ENCODE measurements at regions not wholly inside any gene's neighbourhood (a gene's known extent, or its start where the extent isn't known, plus 50 kb on each side); places are given as distances from the start of the nearest gene placed in this dataset.

DNA sequence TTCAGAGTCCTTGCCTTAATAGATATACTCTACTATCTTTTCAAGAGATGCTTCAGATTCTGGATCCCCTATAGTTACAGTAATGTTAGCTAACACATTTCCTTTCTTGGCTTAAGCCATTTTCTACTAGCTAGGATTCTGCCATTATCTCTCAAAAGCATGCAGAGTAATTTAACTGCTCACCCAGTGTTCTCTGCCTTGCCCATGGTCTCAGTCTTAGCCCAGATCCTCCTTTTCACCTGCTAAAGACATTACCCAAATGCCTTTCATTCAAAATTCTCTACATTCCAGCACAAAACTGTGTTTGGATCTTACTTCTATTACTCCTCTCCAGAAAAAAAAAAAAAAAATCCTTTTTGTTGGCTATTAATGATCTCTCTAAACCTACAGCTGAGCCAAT, 474.2 kb upstream of the LRRTM1 start:
- no peak overlapping the region for H3K27ac ChIP-seq (ENCODE audit: low read depth, low read length)
- ATAC-seq = no peak
- H3K27me3 ChIP-seq (ENCODE audit: control insufficient read depth in 2 of 2, insufficient read depth in 2 of 2, low read length in 2 of 2) = no peaks in the 10 kb centered on the region
- no peak for DNase-seq
- Mint-ChIP-seq H3K9me3 (peaks cover 9 to 36% (median 14%) of the 10 kb centered on the region in 11 donors), H3K36me3 (peaks cover 0 to 5% (median 0%) of the 10 kb centered on the region in 5 donors), H3K4me1 (no peaks in the 10 kb centered on the region), H3K4me3 (no peak overlapping the region), H3K27ac (no peak overlapping the region), H3K27me3 (no peaks in the 10 kb centered on the region)
- ChIA-PET POLR2A (no interaction called here), CTCF (no interaction called here)
- intact Hi-C loops (cut with micrococcal nuclease) = no loop called here
- no peaks in the 10 kb centered on the region for H3K36me3 ChIP-seq (ENCODE audit: control insufficient read depth in 2 of 3, insufficient read depth in 3 of 3, low read length in 3 of 3)
- no peak overlapping the region for H3K4me3 ChIP-seq (ENCODE audit: low read length)
- H3K4me1 ChIP-seq (ENCODE audit: control insufficient read depth in 2 of 2, insufficient read depth in 2 of 2, low read length in 2 of 2) = no peaks in the 10 kb centered on the region
- no peaks in the 10 kb centered on the region for H3K9me3 ChIP-seq (ENCODE audit: control insufficient read depth in 2 of 3, low read length in 3 of 3)

DNA sequence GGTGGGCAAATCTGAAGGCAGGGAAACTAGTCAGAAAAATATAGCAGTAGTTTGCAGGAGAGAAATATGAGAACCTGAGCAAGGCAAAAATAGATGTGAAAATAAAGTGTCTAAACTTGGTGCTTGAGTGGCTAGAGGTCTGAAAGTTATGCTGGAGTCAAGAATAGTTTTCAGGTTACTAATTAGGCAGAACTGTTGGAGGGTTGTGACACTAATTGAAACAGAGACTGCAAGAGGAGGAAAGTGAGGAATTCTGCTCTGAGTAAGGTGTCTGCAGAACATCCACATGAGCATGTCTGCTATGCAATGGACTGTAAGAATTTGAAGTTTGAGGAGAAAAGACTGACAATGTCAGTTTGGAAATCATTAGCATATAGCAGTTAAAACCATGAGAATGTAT, 444.0 kb upstream of the LRRTM1 start:
- H3K4me1 ChIP-seq (ENCODE audit: control insufficient read depth in 2 of 2, insufficient read depth in 2 of 2, low read length in 2 of 2) = no peaks in the 10 kb centered on the region
- ChIA-PET POLR2A (no interaction called here), CTCF (no interaction called here)
- H3K4me3 ChIP-seq (ENCODE audit: low read length) = no peak overlapping the region
- intact Hi-C loops (cut with micrococcal nuclease) = no loop called here
- peaks cover 0 to 52% (median 14%) of the 10 kb centered on the region in 11 donors for H3K9me3 Mint-ChIP-seq
- H3K36me3 ChIP-seq (ENCODE audit: control insufficient read depth in 2 of 3, insufficient read depth in 3 of 3, low read length in 3 of 3) = no peaks in the 10 kb centered on the region
- H3K4me1 Mint-ChIP-seq = no peaks in the 10 kb centered on the region
- ATAC-seq (no peak), DNase-seq (no peak)
- H3K27me3 Mint-ChIP-seq = no peaks in the 10 kb centered on the region
- no peaks in the 10 kb centered on the region for H3K36me3 Mint-ChIP-seq
- H3K27ac ChIP-seq (ENCODE audit: low read depth, low read length) = no peak overlapping the region
- no peak overlapping the region for H3K4me3 Mint-ChIP-seq
- peaks cover 0 to 5% (median 0%) of the 10 kb centered on the region in 3 experiments for H3K9me3 ChIP-seq (ENCODE audit: control insufficient read depth in 2 of 3, low read length in 3 of 3)
- no peaks in the 10 kb centered on the region for H3K27me3 ChIP-seq (ENCODE audit: control insufficient read depth in 2 of 2, insufficient read depth in 2 of 2, low read length in 2 of 2)
- no peak overlapping the region for H3K27ac Mint-ChIP-seq

DNA sequence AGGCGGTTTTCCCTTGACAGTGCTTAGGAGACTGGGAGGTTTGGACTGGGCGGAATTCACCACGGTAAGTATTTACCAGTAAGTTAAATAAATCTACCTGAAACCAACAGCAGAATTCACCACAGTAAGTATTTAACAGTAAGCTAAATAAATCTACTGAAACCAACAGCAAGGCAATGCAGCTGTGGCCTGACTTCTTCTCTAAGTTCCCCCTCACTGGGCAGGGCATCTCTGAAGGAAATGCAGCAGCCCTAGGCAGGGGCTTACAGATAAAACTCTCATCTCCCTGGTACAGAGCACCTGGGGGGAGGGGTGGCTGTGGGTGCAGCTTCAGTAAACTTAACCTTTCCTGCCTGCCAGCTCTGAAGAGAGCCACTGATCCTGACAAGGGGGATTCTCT, 432.5 kb upstream of the LRRTM1 start:
- Histone ChIP-seq H3K36me3 (ENCODE audit: control insufficient read depth in 2 of 3, insufficient read depth in 3 of 3, low read length in 3 of 3) (no peaks in the 10 kb centered on the region), H3K27ac (ENCODE audit: low read depth, low read length) (no peak overlapping the region), H3K9me3 (ENCODE audit: control insufficient read depth in 2 of 3, low read length in 3 of 3) (peaks cover 0 to 14% (median 0%) of the 10 kb centered on the region in 3 experiments), H3K4me1 (ENCODE audit: control insufficient read depth in 2 of 2, insufficient read depth in 2 of 2, low read length in 2 of 2) (no peaks in the 10 kb centered on the region), H3K4me3 (ENCODE audit: low read length) (no peak overlapping the region), H3K27me3 (ENCODE audit: control insufficient read depth in 2 of 2, insufficient read depth in 2 of 2, low read length in 2 of 2) (no peaks in the 10 kb centered on the region)
- Mint-ChIP-seq H3K4me3 (no peak overlapping the region), H3K4me1 (peaks cover 0 to 1% (median 0%) of the 10 kb centered on the region in 7 donors), H3K36me3 (peaks cover 0 to 4% (median 0%) of the 10 kb centered on the region in 5 donors), H3K27ac (no peak overlapping the region), H3K9me3 (peaks cover 4 to 48% (median 24%) of the 10 kb centered on the region in 11 donors), H3K27me3 (no peaks in the 10 kb centered on the region)
- ATAC-seq (no peak), DNase-seq (no peak)
- CTCF ChIA-PET = no interaction called here
- intact Hi-C loops (cut with micrococcal nuclease) = no loop called here
- POLR2A ChIA-PET = no interaction called here

DNA sequence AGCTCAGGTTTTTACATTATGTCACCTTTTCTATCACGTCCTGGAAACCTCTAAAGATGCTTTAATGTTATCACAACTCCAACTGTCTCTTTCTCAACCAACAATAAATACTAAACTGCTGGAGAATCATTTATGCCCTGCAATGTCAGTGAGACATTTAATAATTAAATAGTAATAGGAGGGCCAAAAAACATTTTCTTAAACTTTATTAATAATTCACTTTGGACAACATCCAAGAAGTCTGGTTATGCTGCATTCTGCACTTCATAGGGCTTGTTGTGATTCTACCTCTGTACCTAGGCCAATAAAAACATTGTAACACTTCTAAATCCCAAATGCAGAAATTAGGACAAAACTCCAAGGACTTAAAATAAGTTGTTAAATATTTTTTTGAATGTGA, 420.4 kb upstream of the LRRTM1 start:
- H3K4me1 ChIP-seq (ENCODE audit: control insufficient read depth in 2 of 2, insufficient read depth in 2 of 2, low read length in 2 of 2) = no peaks in the 10 kb centered on the region
- POLR2A ChIA-PET = no interaction called here
- ATAC-seq (no peak), DNase-seq (no peak)
- CTCF ChIA-PET = no interaction called here
- no peaks in the 10 kb centered on the region for H3K27me3 ChIP-seq (ENCODE audit: control insufficient read depth in 2 of 2, insufficient read depth in 2 of 2, low read length in 2 of 2)
- peaks cover 0 to 38% (median 17%) of the 10 kb centered on the region in 11 donors for H3K9me3 Mint-ChIP-seq
- no peaks in the 10 kb centered on the region for H3K36me3 ChIP-seq (ENCODE audit: control insufficient read depth in 2 of 3, insufficient read depth in 3 of 3, low read length in 3 of 3)
- H3K27ac Mint-ChIP-seq = no peak overlapping the region
- H3K4me3 Mint-ChIP-seq = no peak overlapping the region
- intact Hi-C loops (cut with micrococcal nuclease) = no loop called here
- no peak overlapping the region for H3K27ac ChIP-seq (ENCODE audit: low read depth, low read length)
- no peaks in the 10 kb centered on the region for H3K27me3 Mint-ChIP-seq
- H3K9me3 ChIP-seq (ENCODE audit: control insufficient read depth in 2 of 3, low read length in 3 of 3) = no peaks in the 10 kb centered on the region
- no peaks in the 10 kb centered on the region for H3K36me3 Mint-ChIP-seq
- no peaks in the 10 kb centered on the region for H3K4me1 Mint-ChIP-seq
- H3K4me3 ChIP-seq (ENCODE audit: low read length) = no peak overlapping the region

DNA sequence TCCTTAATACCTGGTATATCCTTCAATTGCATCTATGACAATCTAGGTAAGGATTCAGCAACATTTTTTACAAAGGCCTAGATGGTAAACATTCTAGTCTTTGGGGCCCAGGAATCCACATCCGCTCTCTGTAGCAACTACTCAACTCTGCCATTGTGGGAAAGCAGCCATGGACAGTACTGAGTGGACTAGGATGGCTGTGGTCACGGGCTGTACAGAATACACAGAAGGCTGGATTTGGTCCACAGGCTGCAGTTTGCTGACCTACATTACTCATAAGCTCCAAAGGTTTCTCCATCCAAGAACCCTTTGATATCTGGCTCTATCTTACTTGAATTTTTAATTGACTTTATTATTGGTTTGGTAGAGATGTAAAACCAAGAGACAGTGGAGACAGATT, 418.3 kb upstream of the LRRTM1 start:
- no peaks in the 10 kb centered on the region for H3K27me3 ChIP-seq (ENCODE audit: control insufficient read depth in 2 of 2, insufficient read depth in 2 of 2, low read length in 2 of 2)
- no peaks in the 10 kb centered on the region for H3K36me3 Mint-ChIP-seq
- H3K27ac Mint-ChIP-seq = no peak overlapping the region
- no peak overlapping the region for H3K27ac ChIP-seq (ENCODE audit: low read depth, low read length)
- ChIA-PET POLR2A (no interaction called here), CTCF (no interaction called here)
- H3K4me3 Mint-ChIP-seq = no peak overlapping the region
- peaks cover 0 to 4% (median 0%) of the 10 kb centered on the region in 3 experiments for H3K9me3 ChIP-seq (ENCODE audit: control insufficient read depth in 2 of 3, low read length in 3 of 3)
- H3K4me1 ChIP-seq (ENCODE audit: control insufficient read depth in 2 of 2, insufficient read depth in 2 of 2, low read length in 2 of 2) = no peaks in the 10 kb centered on the region
- intact Hi-C loops (cut with micrococcal nuclease) = no loop called here
- H3K4me3 ChIP-seq (ENCODE audit: low read length) = no peak overlapping the region
- ATAC-seq = no peak
- DNase-seq = no peak
- no peaks in the 10 kb centered on the region for H3K4me1 Mint-ChIP-seq
- H3K36me3 ChIP-seq (ENCODE audit: control insufficient read depth in 2 of 3, insufficient read depth in 3 of 3, low read length in 3 of 3) = no peaks in the 10 kb centered on the region
- peaks cover 1 to 28% (median 8%) of the 10 kb centered on the region in 11 donors for H3K9me3 Mint-ChIP-seq
- no peaks in the 10 kb centered on the region for H3K27me3 Mint-ChIP-seq

DNA sequence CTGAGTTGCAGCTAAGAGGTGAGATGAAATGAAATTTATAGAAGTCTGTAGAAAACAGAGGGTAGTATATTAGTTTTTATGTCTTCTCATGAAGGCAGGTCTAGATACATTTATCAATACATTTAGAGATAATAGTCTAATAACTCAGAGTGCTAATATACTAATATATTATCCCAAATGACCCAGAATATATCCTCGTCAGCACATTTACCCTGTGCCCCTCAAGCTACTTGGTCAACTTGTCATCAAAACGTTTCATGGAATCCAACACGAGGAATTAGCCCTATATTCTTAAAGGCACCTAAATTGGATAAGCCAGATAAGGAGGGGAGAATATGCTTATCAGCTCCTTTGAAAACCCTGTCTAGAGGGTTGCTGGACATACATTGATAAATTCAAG, 415.1 kb upstream of the LRRTM1 start:
- H3K9me3 Mint-ChIP-seq = peaks cover 1 to 25% (median 11%) of the 10 kb centered on the region in 11 donors
- no peak for ATAC-seq

DNA sequence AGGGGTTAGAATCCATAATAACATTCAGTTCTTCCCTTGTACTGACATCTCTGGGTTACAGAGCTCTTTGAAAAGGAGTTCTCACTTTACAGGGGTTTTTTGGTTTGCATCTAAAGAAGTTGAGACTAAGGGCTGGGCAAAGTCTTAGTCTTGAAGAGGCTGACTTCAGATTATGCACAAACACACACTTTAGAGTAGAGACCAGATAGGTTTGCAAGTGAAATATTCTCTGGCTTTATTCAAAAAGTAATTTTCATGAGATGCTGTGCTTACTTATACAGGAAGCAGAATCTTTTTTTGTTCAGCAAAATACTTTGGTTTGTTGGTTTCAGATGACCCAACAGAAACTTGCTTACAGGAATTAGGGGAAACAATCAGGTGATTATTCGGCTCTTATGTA, 410.9 kb upstream of the LRRTM1 start:
- POLR2A ChIA-PET = no interaction called here
- Mint-ChIP-seq H3K27ac (no peak overlapping the region), H3K36me3 (no peaks in the 10 kb centered on the region), H3K4me1 (no peaks in the 10 kb centered on the region), H3K4me3 (no peak overlapping the region), H3K9me3 (peaks cover 0 to 18% (median 10%) of the 10 kb centered on the region in 11 donors), H3K27me3 (no peaks in the 10 kb centered on the region)
- Histone ChIP-seq H3K4me1 (ENCODE audit: control insufficient read depth in 2 of 2, insufficient read depth in 2 of 2, low read length in 2 of 2) (no peaks in the 10 kb centered on the region), H3K4me3 (ENCODE audit: low read length) (no peak overlapping the region), H3K27ac (ENCODE audit: low read depth, low read length) (no peak overlapping the region), H3K27me3 (ENCODE audit: control insufficient read depth in 2 of 2, insufficient read depth in 2 of 2, low read length in 2 of 2) (no peaks in the 10 kb centered on the region), H3K36me3 (ENCODE audit: control insufficient read depth in 2 of 3, insufficient read depth in 3 of 3, low read length in 3 of 3) (no peaks in the 10 kb centered on the region), H3K9me3 (ENCODE audit: control insufficient read depth in 2 of 3, low read length in 3 of 3) (peaks cover 0 to 4% (median 0%) of the 10 kb centered on the region in 3 experiments)
- DNase-seq (no peak), ATAC-seq (no peak)
- CTCF ChIA-PET = no interaction called here
- intact Hi-C loops (cut with micrococcal nuclease) = no loop called here

More for the DNA sequence above, 415.1 kb upstream of the LRRTM1 start:
- H3K4me1 ChIP-seq (ENCODE audit: control insufficient read depth in 2 of 2, insufficient read depth in 2 of 2, low read length in 2 of 2) = no peaks in the 10 kb centered on the region
- H3K36me3 Mint-ChIP-seq = no peaks in the 10 kb centered on the region
- CTCF ChIA-PET = no interaction called here
- no peak overlapping the region for H3K4me3 Mint-ChIP-seq
- POLR2A ChIA-PET = no interaction called here
- H3K27me3 Mint-ChIP-seq = no peaks in the 10 kb centered on the region
- no peaks in the 10 kb centered on the region for H3K36me3 ChIP-seq (ENCODE audit: control insufficient read depth in 2 of 3, insufficient read depth in 3 of 3, low read length in 3 of 3)
- intact Hi-C loops (cut with micrococcal nuclease) = no loop called here
- no peak overlapping the region for H3K27ac Mint-ChIP-seq
- peaks cover 0 to 4% (median 0%) of the 10 kb centered on the region in 3 experiments for H3K9me3 ChIP-seq (ENCODE audit: control insufficient read depth in 2 of 3, low read length in 3 of 3)
- H3K4me1 Mint-ChIP-seq = no peaks in the 10 kb centered on the region
- H3K4me3 ChIP-seq (ENCODE audit: low read length) = no peak overlapping the region
- DNase-seq = no peak
- H3K27ac ChIP-seq (ENCODE audit: low read depth, low read length) = no peak overlapping the region
- no peaks in the 10 kb centered on the region for H3K27me3 ChIP-seq (ENCODE audit: control insufficient read depth in 2 of 2, insufficient read depth in 2 of 2, low read length in 2 of 2)
